ENCODE measurements at regions not wholly inside any gene's neighbourhood (a gene's known extent, or its start where the extent isn't known, plus 50 kb on each side); places are given as distances from the start of the nearest gene placed in this dataset.

DNA sequence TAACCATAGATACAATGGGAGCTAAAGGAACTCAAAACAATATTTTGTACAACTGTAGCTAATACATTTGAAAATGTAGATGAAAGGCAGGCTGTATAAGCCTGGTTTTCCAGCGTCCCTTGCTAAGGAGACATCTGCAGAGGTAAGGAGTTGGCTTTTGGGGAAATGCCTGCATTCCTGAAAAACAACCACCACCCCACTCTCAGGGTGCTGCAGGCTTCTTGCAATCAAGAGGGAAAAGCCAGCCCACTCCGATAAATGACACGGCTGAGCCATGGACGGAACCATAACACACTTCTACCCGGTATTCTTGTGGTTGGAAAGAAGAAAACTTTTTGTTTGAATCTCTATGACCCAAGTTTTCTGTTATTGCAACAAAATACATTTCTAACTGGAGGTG, 200.3 kb downstream of the TEX36 start:
- no peaks in the 10 kb centered on the region for H3K9me3 Mint-ChIP-seq (ENCODE audit: unreplicated experiment)
- no peaks in the 10 kb centered on the region for H3K4me1 Mint-ChIP-seq (ENCODE audit: unreplicated experiment)
- no peaks in the 10 kb centered on the region for H3K36me3 Mint-ChIP-seq (ENCODE audit: unreplicated experiment)
- TF ChIP-seq, protein P1, sequence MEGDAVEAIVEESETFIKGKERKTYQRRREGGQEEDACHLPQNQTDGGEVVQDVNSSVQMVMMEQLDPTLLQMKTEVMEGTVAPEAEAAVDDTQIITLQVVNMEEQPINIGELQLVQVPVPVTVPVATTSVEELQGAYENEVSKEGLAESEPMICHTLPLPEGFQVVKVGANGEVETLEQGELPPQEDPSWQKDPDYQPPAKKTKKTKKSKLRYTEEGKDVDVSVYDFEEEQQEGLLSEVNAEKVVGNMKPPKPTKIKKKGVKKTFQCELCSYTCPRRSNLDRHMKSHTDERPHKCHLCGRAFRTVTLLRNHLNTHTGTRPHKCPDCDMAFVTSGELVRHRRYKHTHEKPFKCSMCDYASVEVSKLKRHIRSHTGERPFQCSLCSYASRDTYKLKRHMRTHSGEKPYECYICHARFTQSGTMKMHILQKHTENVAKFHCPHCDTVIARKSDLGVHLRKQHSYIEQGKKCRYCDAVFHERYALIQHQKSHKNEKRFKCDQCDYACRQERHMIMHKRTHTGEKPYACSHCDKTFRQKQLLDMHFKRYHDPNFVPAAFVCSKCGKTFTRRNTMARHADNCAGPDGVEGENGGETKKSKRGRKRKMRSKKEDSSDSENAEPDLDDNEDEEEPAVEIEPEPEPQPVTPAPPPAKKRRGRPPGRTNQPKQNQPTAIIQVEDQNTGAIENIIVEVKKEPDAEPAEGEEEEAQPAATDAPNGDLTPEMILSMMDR (IDR thresholded peaks at IDR 0.05), result no peak
- H3K4me3 Mint-ChIP-seq (ENCODE audit: unreplicated experiment), result no peak overlapping the region
- no peak overlapping the region for H3K27ac Mint-ChIP-seq (ENCODE audit: unreplicated experiment)
- H3K27me3 Mint-ChIP-seq (ENCODE audit: unreplicated experiment), result peaks cover 25% of the 10 kb centered on the region
- no peak for DNase-seq (ENCODE audit: extremely low spot score, unreplicated experiment)

GRCh38 chr10:125482108-125482507, 200.9 kb downstream of the TEX36 start:
- DNase-seq (ENCODE audit: extremely low spot score, unreplicated experiment), result no peak
- no peaks in the 10 kb centered on the region for H3K9me3 Mint-ChIP-seq (ENCODE audit: unreplicated experiment)
- no peaks in the 10 kb centered on the region for H3K4me1 Mint-ChIP-seq (ENCODE audit: unreplicated experiment)
- H3K4me3 Mint-ChIP-seq (ENCODE audit: unreplicated experiment), result no peak overlapping the region
- H3K27me3 Mint-ChIP-seq (ENCODE audit: unreplicated experiment), result peaks cover 24% of the 10 kb centered on the region
- H3K27ac Mint-ChIP-seq (ENCODE audit: unreplicated experiment), result no peak overlapping the region
- TF ChIP-seq, protein P1 (IDR thresholded peaks at IDR 0.05), result no peak
- no peaks in the 10 kb centered on the region for H3K36me3 Mint-ChIP-seq (ENCODE audit: unreplicated experiment)

- H3K4me3 Mint-ChIP-seq (ENCODE audit: unreplicated experiment), result no peak overlapping the region
- peaks cover 24% of the 10 kb centered on the region for H3K27me3 Mint-ChIP-seq (ENCODE audit: unreplicated experiment)
- no peak overlapping the region for H3K27ac Mint-ChIP-seq (ENCODE audit: unreplicated experiment)
- DNase-seq (ENCODE audit: extremely low spot score, unreplicated experiment), result no peak
- no peaks in the 10 kb centered on the region for H3K4me1 Mint-ChIP-seq (ENCODE audit: unreplicated experiment)
- no peaks in the 10 kb centered on the region for H3K9me3 Mint-ChIP-seq (ENCODE audit: unreplicated experiment)
- TF ChIP-seq, protein P1 (IDR thresholded peaks at IDR 0.05), result no peak
- H3K36me3 Mint-ChIP-seq (ENCODE audit: unreplicated experiment), result no peaks in the 10 kb centered on the region
Measured at GRCh38 chr10:125479059-125479458, 203.9 kb downstream of the TEX36 start.

DNA sequence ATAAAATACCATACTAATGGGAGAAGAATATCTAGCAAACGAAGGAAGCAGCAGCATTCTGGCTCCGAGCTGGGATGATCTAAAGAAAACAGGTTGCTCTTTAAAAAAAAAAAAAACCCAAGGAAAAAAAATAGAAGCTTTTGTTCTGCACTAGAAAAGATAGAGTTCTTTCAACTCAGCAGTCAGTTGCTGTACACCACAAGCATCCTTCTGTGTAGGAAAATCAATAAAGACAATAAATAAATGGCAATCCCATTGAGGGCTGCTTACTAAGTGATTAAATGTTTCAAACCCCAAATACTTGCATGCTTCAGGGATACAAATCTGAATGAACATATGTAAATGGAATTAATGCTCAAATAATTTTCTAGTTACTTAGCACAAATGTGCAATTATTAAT, 207.1 kb downstream of the TEX36 start:
- Mint-ChIP-seq H3K27ac (ENCODE audit: unreplicated experiment) (no peak overlapping the region), H3K4me1 (ENCODE audit: unreplicated experiment) (no peaks in the 10 kb centered on the region), H3K27me3 (ENCODE audit: unreplicated experiment) (peaks cover 9% of the 10 kb centered on the region), H3K9me3 (ENCODE audit: unreplicated experiment) (no peaks in the 10 kb centered on the region), H3K4me3 (ENCODE audit: unreplicated experiment) (no peak overlapping the region), H3K36me3 (ENCODE audit: unreplicated experiment) (no peaks in the 10 kb centered on the region)
- DNase-seq (ENCODE audit: extremely low spot score, unreplicated experiment), result no peak
- TF ChIP-seq, protein P1 (IDR thresholded peaks at IDR 0.05), result no peak

DNA sequence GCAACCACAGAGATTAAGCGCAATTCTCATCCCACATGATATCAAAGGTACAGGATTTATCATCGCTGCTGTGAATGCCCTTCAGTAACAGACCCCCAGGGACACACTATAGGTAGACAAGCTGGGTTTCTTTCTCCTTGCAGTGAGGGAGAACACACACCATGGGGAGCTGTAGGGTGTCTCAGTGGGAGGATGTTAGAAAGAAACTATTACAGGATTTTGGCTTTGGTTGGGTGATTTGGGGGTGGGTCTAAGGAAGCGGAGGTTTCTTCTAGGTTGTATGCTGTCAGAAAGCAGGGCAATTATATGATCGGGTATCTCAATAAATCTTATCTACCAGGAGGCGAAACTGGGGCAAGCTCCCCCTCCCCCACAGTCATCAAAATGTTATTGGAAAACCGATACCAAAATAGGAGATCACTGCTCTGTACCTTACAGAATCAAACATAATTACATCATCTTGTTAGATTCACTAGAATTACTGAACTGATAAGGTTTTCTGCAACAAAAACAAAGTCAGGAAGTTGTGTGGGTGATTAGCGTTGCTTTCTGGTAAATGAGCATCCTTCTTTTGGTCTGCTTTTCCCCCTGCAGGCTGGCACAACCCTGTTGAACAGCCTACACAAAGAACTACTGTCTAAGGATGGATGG, 209.7 kb downstream of the TEX36 start:
- Mint-ChIP-seq H3K36me3 (ENCODE audit: unreplicated experiment) (no peaks in the 10 kb centered on the region), H3K27ac (ENCODE audit: unreplicated experiment) (no peak overlapping the region), H3K4me3 (ENCODE audit: unreplicated experiment) (no peak overlapping the region), H3K27me3 (ENCODE audit: unreplicated experiment) (peaks cover under 1% of the 10 kb centered on the region), H3K9me3 (ENCODE audit: unreplicated experiment) (no peaks in the 10 kb centered on the region), H3K4me1 (ENCODE audit: unreplicated experiment) (no peaks in the 10 kb centered on the region)
- TF ChIP-seq, protein P1 (IDR thresholded peaks at IDR 0.05), result no peak
- no peak for DNase-seq (ENCODE audit: extremely low spot score, unreplicated experiment)
